Uterus (tissue), 3 donors: ENCODE measurements at regions not wholly inside any gene's neighbourhood (a gene's known extent, or its start where the extent isn't known, plus 50 kb on each side); places are given as distances from the start of the nearest gene placed in this dataset.

Experiments
- DNase-seq, 2 donors: peaks; one replicate each; pipeline ENCODE4 v3.0.0-alpha.2; 2019 to 2020
- H3K27ac ChIP-seq, 2 donors: fragments of 200-600 bp; sonication (generic); 1 replicate in 1 of 2; 2 replicates in 1 of 2; pipeline ENCODE4 v1.5.1; 2016 to 2018
- H3K27me3 ChIP-seq, 2 donors: fragments of 200-600 bp; sonication (generic); one replicate each; pipeline ENCODE4 v1.5.1; 2018 to 2019; ENCODE audit warnings: control low read depth in 1 of 2
- H3K36me3 ChIP-seq, 2 donors: fragments of 200-600 bp; sonication (generic); one replicate each; pipeline ENCODE4 v1.5.1; 2019; ENCODE audit warnings: control low read depth in 1 of 2
- H3K4me1 ChIP-seq, 2 donors: fragments of 200-600 bp; sonication (generic); one replicate each; pipeline ENCODE4 v1.5.1; 2018 to 2019; ENCODE audit warnings: control low read depth in 1 of 2
- H3K4me3 ChIP-seq, 2 donors: fragments of 200-600 bp; sonication (generic); 1 replicate in 1 of 2; 2 replicates in 1 of 2; pipeline ENCODE4 v1.5.1; 2018 to 2019; ENCODE audit warnings: mild to moderate bottlenecking in 1 of 2
- H3K9me3 ChIP-seq, 2 donors: fragments of 200-600 bp; sonication (generic); one replicate each; pipeline ENCODE4 v1.5.1; 2019; ENCODE audit warnings: control low read depth in 1 of 2
- POLR2A ChIP-seq, 2 donors: fragments of 450-650 bp; IDR thresholded peaks; one replicate each; pipeline ENCODE4 v1.6.1; 2016; ENCODE audit warnings: antibody characterized with exemption in 2 of 2, mild to moderate bottlenecking in 1 of 2, moderate library complexity in 1 of 2
- intact Hi-C: fragments of 100-400 bp; cut with DNase I; formaldehyde crosslinking; loops from one replicate; pipeline ENCODE4 v1.15.1; 2023; ENCODE audit warnings: low total_unique reads
- TF ChIP-seq, protein P1 (sequence below), 4 experiments: fragments of 200-600 bp in 2 of 4; fragments of 450-650 bp in 2 of 4; sonication (generic) in 2 of 4; IDR thresholded peaks; one replicate each; pipeline ENCODE4 v1.5.1; 2016 to 2019; ENCODE audit warnings: antibody characterized with exemption in 4 of 4, mild to moderate bottlenecking in 2 of 4, moderate library complexity in 1 of 4
- donor health status: DM: yes; HTN: yes; CAD: no.

DNA sequence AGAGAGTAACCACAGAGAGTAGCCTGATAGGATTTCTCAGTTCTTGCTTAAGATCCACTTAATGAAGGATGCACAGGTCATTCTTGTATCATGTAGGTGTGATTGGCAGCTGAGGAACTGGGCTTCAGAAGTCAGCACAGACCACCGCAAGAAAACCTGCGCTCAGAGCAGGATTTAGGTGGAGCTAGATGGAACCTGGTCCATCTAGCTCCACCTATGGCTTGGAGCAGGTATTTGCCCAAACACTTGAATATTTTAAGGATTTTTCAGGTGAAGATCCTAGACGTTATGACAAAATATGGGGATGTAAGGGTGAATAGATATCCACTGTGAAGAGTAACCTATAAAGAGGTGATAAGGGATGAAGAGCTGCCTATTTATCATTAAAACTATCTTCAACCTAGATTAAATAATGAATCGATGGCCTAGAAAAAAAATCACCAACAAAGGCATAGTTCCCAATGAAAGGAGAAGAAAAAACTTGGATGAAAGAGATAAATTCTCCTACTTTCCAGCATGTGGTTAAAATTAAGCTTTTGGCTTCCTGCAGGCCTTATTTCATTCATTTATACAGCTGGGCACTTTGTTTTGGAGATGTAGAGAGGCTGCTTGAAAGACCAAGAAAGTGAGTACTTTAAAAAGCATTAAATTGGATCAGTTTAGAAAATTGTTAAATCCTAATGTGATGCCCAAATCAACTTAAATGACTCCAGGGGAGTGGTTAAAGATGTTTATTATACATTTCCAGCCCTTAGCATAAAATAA is 778.4 kb upstream of the GJE1 start:
- intact Hi-C loops = no loop called here
- no peak overlapping the region for H3K27ac ChIP-seq
- no peak for TF ChIP-seq POLR2A (IDR thresholded peaks at IDR 0.05)
- TF ChIP-seq, protein P1, sequence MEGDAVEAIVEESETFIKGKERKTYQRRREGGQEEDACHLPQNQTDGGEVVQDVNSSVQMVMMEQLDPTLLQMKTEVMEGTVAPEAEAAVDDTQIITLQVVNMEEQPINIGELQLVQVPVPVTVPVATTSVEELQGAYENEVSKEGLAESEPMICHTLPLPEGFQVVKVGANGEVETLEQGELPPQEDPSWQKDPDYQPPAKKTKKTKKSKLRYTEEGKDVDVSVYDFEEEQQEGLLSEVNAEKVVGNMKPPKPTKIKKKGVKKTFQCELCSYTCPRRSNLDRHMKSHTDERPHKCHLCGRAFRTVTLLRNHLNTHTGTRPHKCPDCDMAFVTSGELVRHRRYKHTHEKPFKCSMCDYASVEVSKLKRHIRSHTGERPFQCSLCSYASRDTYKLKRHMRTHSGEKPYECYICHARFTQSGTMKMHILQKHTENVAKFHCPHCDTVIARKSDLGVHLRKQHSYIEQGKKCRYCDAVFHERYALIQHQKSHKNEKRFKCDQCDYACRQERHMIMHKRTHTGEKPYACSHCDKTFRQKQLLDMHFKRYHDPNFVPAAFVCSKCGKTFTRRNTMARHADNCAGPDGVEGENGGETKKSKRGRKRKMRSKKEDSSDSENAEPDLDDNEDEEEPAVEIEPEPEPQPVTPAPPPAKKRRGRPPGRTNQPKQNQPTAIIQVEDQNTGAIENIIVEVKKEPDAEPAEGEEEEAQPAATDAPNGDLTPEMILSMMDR (IDR thresholded peaks at IDR 0.05) = no peak

DNA sequence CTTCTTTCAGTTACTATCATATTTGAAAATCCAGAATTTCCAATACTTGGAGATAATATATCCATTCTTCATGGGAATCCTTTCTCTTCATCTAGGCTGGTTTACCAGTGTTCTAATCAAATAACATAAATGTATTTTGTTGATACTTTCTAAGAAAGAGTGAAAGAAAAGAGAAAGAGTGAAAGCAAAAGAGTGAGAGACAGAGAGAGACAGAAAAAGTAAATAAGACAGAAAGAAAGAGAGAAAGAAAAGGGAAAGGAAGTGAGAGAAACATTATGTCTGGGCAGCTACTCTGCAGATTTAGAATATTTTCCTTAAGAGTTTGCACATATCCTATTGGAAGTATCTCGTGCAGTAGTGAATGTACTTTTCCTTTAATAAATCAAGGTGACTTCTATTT is 781.0 kb upstream of the GJE1 start:
- no peak for DNase-seq
- no peak overlapping the region for H3K27ac ChIP-seq
- TF ChIP-seq POLR2A (IDR thresholded peaks at IDR 0.05) = no peak
- TF ChIP-seq, protein P1 (IDR thresholded peaks at IDR 0.05) = no peak
- H3K27me3 ChIP-seq = no peaks in the 10 kb centered on the region
- H3K4me3 ChIP-seq = no peak overlapping the region
- H3K4me1 ChIP-seq = no peaks in the 10 kb centered on the region
- no peaks in the 10 kb centered on the region for H3K9me3 ChIP-seq
- intact Hi-C loops = no loop called here
- H3K36me3 ChIP-seq = no peaks in the 10 kb centered on the region

More for the DNA sequence above, 778.4 kb upstream of the GJE1 start:
- H3K4me1 ChIP-seq = no peaks in the 10 kb centered on the region
- H3K27me3 ChIP-seq = no peaks in the 10 kb centered on the region
- H3K36me3 ChIP-seq = no peaks in the 10 kb centered on the region
- H3K9me3 ChIP-seq = no peaks in the 10 kb centered on the region
- no peak overlapping the region for H3K4me3 ChIP-seq
- no peak for DNase-seq

DNA sequence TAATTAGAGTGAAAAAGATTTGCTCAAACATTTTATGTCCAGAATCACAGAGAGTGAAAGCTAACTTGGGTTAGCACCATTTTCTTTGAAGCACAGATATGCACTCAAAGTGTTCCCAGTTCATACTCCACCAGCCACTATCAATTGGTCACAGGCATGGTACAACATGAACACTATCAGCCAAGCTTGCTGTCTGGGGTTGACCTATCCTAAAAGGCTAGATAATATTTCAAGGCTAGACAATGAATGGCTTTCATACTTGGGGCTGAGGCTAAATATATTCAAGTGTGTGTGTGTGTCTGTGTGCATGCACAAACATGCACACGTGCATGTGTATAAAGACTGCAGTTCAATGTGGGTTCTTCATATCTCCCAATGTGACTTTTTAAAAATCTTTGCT is 783.0 kb upstream of the GJE1 start:
- Histone ChIP-seq H3K27ac (no peak overlapping the region), H3K27me3 (no peaks in the 10 kb centered on the region), H3K36me3 (no peaks in the 10 kb centered on the region), H3K9me3 (no peaks in the 10 kb centered on the region), H3K4me1 (no peaks in the 10 kb centered on the region), H3K4me3 (no peak overlapping the region)
- intact Hi-C loops = no loop called here
- DNase-seq = no peak
- TF ChIP-seq POLR2A (IDR thresholded peaks at IDR 0.05) = no peak
- TF ChIP-seq, protein P1 (IDR thresholded peaks at IDR 0.05) = no peak

DNA sequence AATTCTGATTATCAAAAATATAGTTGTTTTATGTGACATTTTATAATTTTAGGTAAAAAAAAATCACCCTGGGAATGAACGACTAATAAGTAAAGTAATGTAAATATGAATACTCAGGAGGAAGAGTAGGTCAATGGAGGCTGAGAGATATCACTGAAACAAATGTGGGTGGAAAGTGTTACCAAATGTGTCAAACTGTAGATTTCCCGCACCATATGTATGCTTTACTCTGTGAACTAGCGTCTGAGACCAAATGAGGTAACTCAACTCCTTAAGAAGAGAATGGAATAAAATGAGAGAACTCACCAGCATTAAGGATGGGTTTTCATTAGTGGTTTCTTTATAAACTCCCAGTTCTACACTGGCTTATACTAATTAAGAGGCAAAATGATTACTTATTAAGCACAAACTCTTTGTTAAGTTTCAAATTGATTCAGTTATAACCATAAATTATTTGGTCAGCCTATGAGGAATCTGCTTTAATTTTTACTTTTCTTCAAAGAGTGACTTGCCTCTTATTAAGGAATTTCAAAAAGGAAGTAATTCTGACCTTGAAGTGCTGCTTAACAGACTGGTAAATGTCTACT is 784.7 kb upstream of the GJE1 start:
- Histone ChIP-seq H3K27ac (no peak overlapping the region), H3K9me3 (no peaks in the 10 kb centered on the region), H3K4me1 (no peaks in the 10 kb centered on the region), H3K4me3 (no peak overlapping the region), H3K36me3 (no peaks in the 10 kb centered on the region), H3K27me3 (no peaks in the 10 kb centered on the region)
- TF ChIP-seq, protein P1 (IDR thresholded peaks at IDR 0.05) = no peak
- no peak for TF ChIP-seq POLR2A (IDR thresholded peaks at IDR 0.05)
- intact Hi-C loops = no loop called here
- DNase-seq = no peak

DNA sequence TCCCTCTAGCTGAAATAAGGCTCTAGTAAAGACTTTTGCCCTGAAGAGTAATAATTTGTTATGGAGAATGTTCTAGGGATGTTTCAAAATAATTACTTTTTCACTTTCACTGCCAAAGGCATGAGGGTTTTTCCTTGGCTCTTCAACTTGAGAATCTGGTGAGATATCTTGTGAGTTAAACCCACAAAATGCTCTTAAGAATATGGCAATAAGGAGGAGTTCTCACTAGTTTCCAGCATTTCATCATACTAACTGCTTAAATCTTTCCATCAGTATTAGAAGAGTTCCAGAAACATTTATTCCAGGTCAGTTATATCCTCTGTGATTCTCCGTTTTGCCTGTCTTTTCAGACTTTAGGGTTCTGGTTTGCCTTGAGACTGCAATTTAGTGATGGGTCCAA is 785.6 kb upstream of the GJE1 start:
- Histone ChIP-seq H3K4me1 (no peaks in the 10 kb centered on the region), H3K36me3 (no peaks in the 10 kb centered on the region), H3K27me3 (no peaks in the 10 kb centered on the region), H3K9me3 (no peaks in the 10 kb centered on the region), H3K27ac (peak overlapping the region in 1 of 2 donors; percentile 11), H3K4me3 (no peak overlapping the region)
- no peak for DNase-seq
- intact Hi-C loops = no loop called here
- no peak for TF ChIP-seq POLR2A (IDR thresholded peaks at IDR 0.05)
- TF ChIP-seq, protein P1 (IDR thresholded peaks at IDR 0.05) = no peak
